ENCODE measurements at regions not wholly inside any gene's neighbourhood (a gene's known extent, or its start where the extent isn't known, plus 50 kb on each side); places are given as distances from the start of the nearest gene placed in this dataset.

GRCh38 chr12:83541446-83541845, 854.7 kb downstream of the TMTC2 start:
- no peaks in the 10 kb centered on the region for H3K36me3 ChIP-seq (ENCODE audit: control insufficient read depth in 1 of 2, insufficient read depth in 2 of 2, low read length in 1 of 2)
- H3K27me3 ChIP-seq (ENCODE audit: control insufficient read depth in 1 of 2, insufficient read depth in 2 of 2, low read length in 1 of 2) = no peaks in the 10 kb centered on the region

GRCh38 chr12:83538361-83538965, 851.8 kb downstream of the TMTC2 start:
- H3K36me3 ChIP-seq (ENCODE audit: control insufficient read depth in 1 of 2, insufficient read depth in 2 of 2, low read length in 1 of 2) = no peaks in the 10 kb centered on the region
- no peaks in the 10 kb centered on the region for H3K9me3 ChIP-seq (ENCODE audit: control insufficient read depth, low read length)
- H3K27me3 ChIP-seq (ENCODE audit: control insufficient read depth in 1 of 2, insufficient read depth in 2 of 2, low read length in 1 of 2) = no peaks in the 10 kb centered on the region
- no peak overlapping the region for H3K4me3 ChIP-seq (ENCODE audit: low read length in 2 of 2)
- 48 to 56% methylated on average over 3 of the region's 3 CpGs for whole genome bisulfite sequencing, 2 donors
- ATAC-seq (ENCODE audit: low FRiP score) (no peak), DNase-seq (no peak)
- no peaks in the 10 kb centered on the region for H3K4me1 ChIP-seq (ENCODE audit: control insufficient read depth in 1 of 2, insufficient read depth in 2 of 2, low read length in 2 of 2)
- H3K27ac ChIP-seq (ENCODE audit: low read depth in 1 of 2, low read length in 2 of 2) = no peak overlapping the region
- intact Hi-C loops (cut with DNase I) = no loop called here

More at GRCh38 chr12:83541446-83541845, 854.7 kb downstream of the TMTC2 start:
- H3K9me3 ChIP-seq (ENCODE audit: control insufficient read depth, low read length) = no peaks in the 10 kb centered on the region
- no peak for DNase-seq
- H3K4me1 ChIP-seq (ENCODE audit: control insufficient read depth in 1 of 2, insufficient read depth in 2 of 2, low read length in 2 of 2) = no peaks in the 10 kb centered on the region
- no peak overlapping the region for H3K4me3 ChIP-seq (ENCODE audit: low read length in 2 of 2)
- H3K27ac ChIP-seq (ENCODE audit: low read depth in 1 of 2, low read length in 2 of 2) = no peak overlapping the region
- intact Hi-C loops (cut with DNase I) = no loop called here
- no peak for ATAC-seq (ENCODE audit: low FRiP score)

GRCh38 chr12:83537428-83538053, 850.8 kb downstream of the TMTC2 start:
- DNase-seq (no peak), ATAC-seq (ENCODE audit: low FRiP score) (no peak)
- 74 to 84% methylated on average over 4 of the region's 4 CpGs for WGBS, 2 donors
- H3K36me3 ChIP-seq (ENCODE audit: control insufficient read depth in 1 of 2, insufficient read depth in 2 of 2, low read length in 1 of 2) = no peaks in the 10 kb centered on the region
- H3K27ac ChIP-seq (ENCODE audit: low read depth in 1 of 2, low read length in 2 of 2) = no peak overlapping the region
- no peak overlapping the region for H3K4me3 ChIP-seq (ENCODE audit: low read length in 2 of 2)
- H3K4me1 ChIP-seq (ENCODE audit: control insufficient read depth in 1 of 2, insufficient read depth in 2 of 2, low read length in 2 of 2) = no peaks in the 10 kb centered on the region
- H3K9me3 ChIP-seq (ENCODE audit: control insufficient read depth, low read length) = no peaks in the 10 kb centered on the region
- intact Hi-C loops (cut with DNase I) = no loop called here
- no peaks in the 10 kb centered on the region for H3K27me3 ChIP-seq (ENCODE audit: control insufficient read depth in 1 of 2, insufficient read depth in 2 of 2, low read length in 1 of 2)

- Histone ChIP-seq H3K36me3 (ENCODE audit: control insufficient read depth in 1 of 2, insufficient read depth in 2 of 2, low read length in 1 of 2) (no peaks in the 10 kb centered on the region), H3K27me3 (ENCODE audit: control insufficient read depth in 1 of 2, insufficient read depth in 2 of 2, low read length in 1 of 2) (no peaks in the 10 kb centered on the region), H3K4me1 (ENCODE audit: control insufficient read depth in 1 of 2, insufficient read depth in 2 of 2, low read length in 2 of 2) (no peaks in the 10 kb centered on the region), H3K4me3 (ENCODE audit: low read length in 2 of 2) (no peak overlapping the region), H3K27ac (ENCODE audit: low read depth in 1 of 2, low read length in 2 of 2) (no peak overlapping the region), H3K9me3 (ENCODE audit: control insufficient read depth, low read length) (no peaks in the 10 kb centered on the region)
- 92 to 96% methylated on average over 1 of the region's 1 CpG for WGBS, 2 donors
- intact Hi-C loops (cut with DNase I) = no loop called here
- ATAC-seq (ENCODE audit: low FRiP score) (no peak), DNase-seq (no peak)
These were observed 849.8 kb downstream of the TMTC2 start for GRCh38 chr12:83536496-83536895.

GRCh38 chr12:83528571-83528970, 841.9 kb downstream of the TMTC2 start:
- DNase-seq (no peak), ATAC-seq (ENCODE audit: low FRiP score) (no peak)
- intact Hi-C loops (cut with DNase I) = no loop called here
- Histone ChIP-seq H3K4me1 (ENCODE audit: control insufficient read depth in 1 of 2, insufficient read depth in 2 of 2, low read length in 2 of 2) (no peaks in the 10 kb centered on the region), H3K9me3 (ENCODE audit: control insufficient read depth, low read length) (no peaks in the 10 kb centered on the region), H3K27ac (ENCODE audit: low read depth in 1 of 2, low read length in 2 of 2) (no peak overlapping the region), H3K36me3 (ENCODE audit: control insufficient read depth in 1 of 2, insufficient read depth in 2 of 2, low read length in 1 of 2) (no peaks in the 10 kb centered on the region), H3K4me3 (ENCODE audit: low read length in 2 of 2) (no peak overlapping the region), H3K27me3 (ENCODE audit: control insufficient read depth in 1 of 2, insufficient read depth in 2 of 2, low read length in 1 of 2) (no peaks in the 10 kb centered on the region)
- WGBS, 2 donors = 86 to 94% methylated on average over 1 of the region's 1 CpG

GRCh38 chr12:83527810-83528209, 841.1 kb downstream of the TMTC2 start:
- Histone ChIP-seq H3K4me3 (ENCODE audit: low read length in 2 of 2) (no peak overlapping the region), H3K4me1 (ENCODE audit: control insufficient read depth in 1 of 2, insufficient read depth in 2 of 2, low read length in 2 of 2) (no peaks in the 10 kb centered on the region), H3K27me3 (ENCODE audit: control insufficient read depth in 1 of 2, insufficient read depth in 2 of 2, low read length in 1 of 2) (no peaks in the 10 kb centered on the region), H3K27ac (ENCODE audit: low read depth in 1 of 2, low read length in 2 of 2) (no peak overlapping the region), H3K9me3 (ENCODE audit: control insufficient read depth, low read length) (no peaks in the 10 kb centered on the region), H3K36me3 (ENCODE audit: control insufficient read depth in 1 of 2, insufficient read depth in 2 of 2, low read length in 1 of 2) (no peaks in the 10 kb centered on the region)
- DNase-seq (no peak), ATAC-seq (ENCODE audit: low FRiP score) (no peak)
- WGBS, 2 donors = 55 to 59% methylated on average over 1 of the region's 1 CpG
- intact Hi-C loops (cut with DNase I) = no loop called here

- H3K36me3 ChIP-seq (ENCODE audit: control insufficient read depth in 1 of 2, insufficient read depth in 2 of 2, low read length in 1 of 2) = no peaks in the 10 kb centered on the region
- no peak overlapping the region for H3K4me3 ChIP-seq (ENCODE audit: low read length in 2 of 2)
- no peak for DNase-seq
- no peak overlapping the region for H3K27ac ChIP-seq (ENCODE audit: low read depth in 1 of 2, low read length in 2 of 2)
- intact Hi-C loops (cut with DNase I) = no loop called here
- no peaks in the 10 kb centered on the region for H3K4me1 ChIP-seq (ENCODE audit: control insufficient read depth in 1 of 2, insufficient read depth in 2 of 2, low read length in 2 of 2)
- no peaks in the 10 kb centered on the region for H3K27me3 ChIP-seq (ENCODE audit: control insufficient read depth in 1 of 2, insufficient read depth in 2 of 2, low read length in 1 of 2)
- no peak for ATAC-seq (ENCODE audit: low FRiP score)
- H3K9me3 ChIP-seq (ENCODE audit: control insufficient read depth, low read length) = no peaks in the 10 kb centered on the region
- 94 to 97% methylated on average over 3 of the region's 3 CpGs for WGBS, 2 donors
These were observed 828.8 kb downstream of the TMTC2 start for GRCh38 chr12:83515306-83516026.

GRCh38 chr12:83514372-83514771, 827.7 kb downstream of the TMTC2 start:
- intact Hi-C loops (cut with DNase I) = no loop called here
- Histone ChIP-seq H3K27ac (ENCODE audit: low read depth in 1 of 2, low read length in 2 of 2) (no peak overlapping the region), H3K4me3 (ENCODE audit: low read length in 2 of 2) (no peak overlapping the region), H3K9me3 (ENCODE audit: control insufficient read depth, low read length) (no peaks in the 10 kb centered on the region), H3K36me3 (ENCODE audit: control insufficient read depth in 1 of 2, insufficient read depth in 2 of 2, low read length in 1 of 2) (no peaks in the 10 kb centered on the region), H3K4me1 (ENCODE audit: control insufficient read depth in 1 of 2, insufficient read depth in 2 of 2, low read length in 2 of 2) (no peaks in the 10 kb centered on the region), H3K27me3 (ENCODE audit: control insufficient read depth in 1 of 2, insufficient read depth in 2 of 2, low read length in 1 of 2) (no peaks in the 10 kb centered on the region)
- 90 to 91% methylated on average over 1 of the region's 1 CpG for WGBS, 2 donors
- DNase-seq (no peak), ATAC-seq (ENCODE audit: low FRiP score) (no peak)

- H3K27me3 ChIP-seq (ENCODE audit: control insufficient read depth in 1 of 2, insufficient read depth in 2 of 2, low read length in 1 of 2) = no peaks in the 10 kb centered on the region
- no peak for DNase-seq
- ATAC-seq (ENCODE audit: low FRiP score) = no peak
- intact Hi-C loops (cut with DNase I) = no loop called here
- WGBS, 2 donors = 95% methylated on average over 5 of the region's 5 CpGs
- H3K36me3 ChIP-seq (ENCODE audit: control insufficient read depth in 1 of 2, insufficient read depth in 2 of 2, low read length in 1 of 2) = no peaks in the 10 kb centered on the region
- H3K27ac ChIP-seq (ENCODE audit: low read depth in 1 of 2, low read length in 2 of 2) = no peak overlapping the region
- H3K4me1 ChIP-seq (ENCODE audit: control insufficient read depth in 1 of 2, insufficient read depth in 2 of 2, low read length in 2 of 2) = no peaks in the 10 kb centered on the region
- H3K9me3 ChIP-seq (ENCODE audit: control insufficient read depth, low read length) = no peaks in the 10 kb centered on the region
- no peak overlapping the region for H3K4me3 ChIP-seq (ENCODE audit: low read length in 2 of 2)
These were observed 820.1 kb downstream of the TMTC2 start for GRCh38 chr12:83506841-83507240.
